ENCODE measurements at regions not wholly inside any gene's neighbourhood (a gene's known extent, or its start where the extent isn't known, plus 50 kb on each side); places are given as distances from the start of the nearest gene placed in this dataset.

DNA sequence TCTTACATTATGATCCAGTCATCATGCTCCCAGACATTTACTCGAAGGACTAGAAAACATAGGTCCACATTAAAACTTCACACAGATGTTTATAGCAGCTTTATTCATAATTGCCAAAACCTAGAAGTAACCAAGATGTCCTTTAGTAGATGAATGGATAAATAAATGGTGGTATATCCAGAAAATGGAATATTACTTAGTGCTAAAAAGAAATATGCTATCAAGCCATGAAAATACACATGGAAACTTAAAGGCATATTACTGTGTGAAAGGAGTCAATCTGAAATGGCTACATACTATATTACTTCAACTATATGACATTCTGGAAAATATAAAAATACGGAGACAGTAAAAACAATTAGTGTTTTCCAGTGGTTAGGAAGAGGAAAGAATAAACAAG lies 1039.1 kb upstream of the INTU start:
- TF ChIP-seq ZNF274 (IDR thresholded peaks at IDR 0.05; ENCODE audit: low read depth, low read length), result no peak
- no peak for TF ChIP-seq SUZ12 (IDR thresholded peaks at IDR 0.05; ENCODE audit: extremely low read depth, insufficient read depth, insufficient read length)
- no peak for TF ChIP-seq YY1 (IDR thresholded peaks at IDR 0.05; ENCODE audit: insufficient read depth, insufficient read length)
